NCI-H1417 treated with DMSO at 0.1 percent for 48 hours (cell line): ENCODE measurements at regions not wholly inside any gene's neighbourhood (a gene's known extent, or its start where the extent isn't known, plus 50 kb on each side); places are given as distances from the start of the nearest gene placed in this dataset.

Experiments used
- DNase-seq: peaks from one replicate; lab custom pipeline; 2025; lab: John Stamatoyannopoulos, UW

- DNase-seq = no peak
Measured at GRCh38 chr6:16078064-16078463, 50.8 kb upstream of the MYLIP start.

GRCh38 chr6:16069671-16070070 lies 59.2 kb upstream of the MYLIP start:
- no peak for DNase-seq

GRCh38 chr6:16069222-16069621 lies 59.7 kb upstream of the MYLIP start:
- no peak for DNase-seq

- DNase-seq = no peak
Measured at GRCh38 chr6:16067568-16067967, 61.3 kb upstream of the MYLIP start.

- DNase-seq = peak; percentile 69
Measured at GRCh38 chr6:16064671-16065072, 64.2 kb upstream of the MYLIP start.

- no peak for DNase-seq
Measured at GRCh38 chr6:16063580-16063979, 65.3 kb upstream of the MYLIP start.

GRCh38 chr6:16061818-16062217 lies 67.1 kb upstream of the MYLIP start:
- no peak for DNase-seq

- DNase-seq = no peak
Measured at GRCh38 chr6:16060039-16060438, 68.8 kb upstream of the MYLIP start.

- DNase-seq = peak; percentile 68
Measured at GRCh38 chr6:16059496-16059895, 69.4 kb upstream of the MYLIP start.

GRCh38 chr6:16058929-16059345 lies 69.9 kb upstream of the MYLIP start:
- no peak for DNase-seq

- DNase-seq = no peak
Measured at GRCh38 chr6:16058201-16058928, 70.5 kb upstream of the MYLIP start.

GRCh38 chr6:16057446-16057845 lies 71.4 kb upstream of the MYLIP start:
- no peak for DNase-seq

GRCh38 chr6:16056263-16056870 lies 72.5 kb upstream of the MYLIP start:
- DNase-seq = no peak

GRCh38 chr6:16055852-16056251 lies 73.0 kb upstream of the MYLIP start:
- no peak for DNase-seq

GRCh38 chr6:16049168-16049567 lies 79.7 kb upstream of the MYLIP start:
- no peak for DNase-seq

- DNase-seq = no peak
Measured at GRCh38 chr6:16048221-16048620, 80.7 kb upstream of the MYLIP start.

GRCh38 chr6:16047435-16047990 lies 81.4 kb upstream of the MYLIP start:
- DNase-seq = no peak

- no peak for DNase-seq
Measured at GRCh38 chr6:16045238-16045637, 83.6 kb upstream of the MYLIP start.

- DNase-seq = no peak
Measured at GRCh38 chr6:16044211-16044643, 84.7 kb upstream of the MYLIP start.

GRCh38 chr6:16043171-16044135 lies 85.4 kb upstream of the MYLIP start:
- no peak for DNase-seq

GRCh38 chr6:16042751-16043150 lies 86.1 kb upstream of the MYLIP start:
- DNase-seq = no peak

GRCh38 chr6:16041327-16041726 lies 87.6 kb upstream of the MYLIP start:
- DNase-seq = no peak
